Stimulated activated CD8-positive, alpha-beta memory T cell treated with anti-CD3 and anti-CD28 coated beads, Interleukin-2, amount 100 ng/mL, for 48 hours (primary cell): ENCODE measurements at regions not wholly inside any gene's neighbourhood (a gene's known extent, or its start where the extent isn't known, plus 50 kb on each side); places are given as distances from the start of the nearest gene placed in this dataset.
"Not testable (repeated sequence)": the region's sequence is repeated elsewhere in the genome, so short reads cannot be mapped to it uniquely, and the experiment has no call there.

Experiments
- DNase-seq, 2 donors: peaks; one replicate each; pipeline ENCODE4 v3.0.0-alpha.2; 2020; ENCODE audit warnings: low read depth in 2 of 2

- no peak for DNase-seq
These were observed 218.8 kb upstream of the ECI2 start for GRCh38 chr6:4354181-4354580.

GRCh38 chr6:4352731-4353130, 217.4 kb upstream of the ECI2 start:
- DNase-seq = no peak

DNA sequence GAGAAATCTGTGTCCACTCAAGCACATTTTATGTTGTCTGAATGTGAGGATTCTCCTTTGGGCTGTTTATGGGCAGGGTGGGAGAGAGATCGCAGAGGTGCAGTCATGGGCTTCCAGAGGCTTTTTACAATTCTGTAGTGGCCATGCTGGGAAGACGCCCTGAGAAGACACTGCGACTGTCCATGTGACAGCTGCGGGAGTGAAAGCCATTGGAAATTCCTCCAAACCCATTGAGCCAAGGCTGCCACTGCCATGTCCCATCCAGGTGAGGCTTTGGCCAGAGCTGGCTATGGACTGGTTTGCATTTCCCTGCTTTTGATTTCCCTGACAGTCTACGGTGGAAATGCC, 216.9 kb upstream of the ECI2 start:
- no peak for DNase-seq

DNA sequence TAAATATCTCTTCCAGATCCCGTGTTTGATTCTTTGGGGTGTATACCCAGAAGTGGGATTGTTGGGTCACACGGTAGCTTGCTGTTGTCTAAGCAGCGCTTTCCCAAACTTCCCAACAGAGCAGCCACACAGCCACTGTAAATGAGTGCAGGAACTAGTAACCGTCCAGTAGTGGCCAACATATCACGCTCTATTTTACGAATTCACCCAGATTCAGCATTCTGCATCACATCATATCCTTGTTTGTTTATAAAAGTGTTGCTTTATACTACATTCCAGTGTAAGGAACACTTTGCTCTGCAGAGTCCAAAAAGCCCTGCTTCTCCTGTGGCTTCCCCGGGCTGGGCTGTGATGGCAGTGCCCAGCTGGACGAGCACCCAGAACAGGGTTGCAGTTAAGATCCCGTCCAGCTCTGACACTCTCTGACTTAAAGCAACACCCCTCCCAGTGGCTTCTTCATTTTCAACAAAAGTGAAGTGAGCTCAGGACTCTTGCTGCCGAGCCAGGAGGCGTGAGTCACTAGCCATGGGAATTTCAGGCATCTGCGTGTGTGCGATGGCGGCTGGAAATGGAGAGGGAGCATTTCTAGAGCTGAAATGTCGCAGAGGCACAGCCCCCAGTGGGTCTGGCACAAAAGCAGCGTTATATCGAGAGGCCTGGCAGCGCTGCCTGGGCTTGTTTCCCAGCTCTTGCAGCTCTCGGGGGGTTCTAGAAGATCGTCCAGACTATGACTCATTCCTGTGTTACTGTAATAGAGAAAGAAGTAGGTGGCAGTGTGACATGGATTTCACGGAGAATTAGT, 216.3 kb upstream of the ECI2 start:
- DNase-seq = no peak

DNA sequence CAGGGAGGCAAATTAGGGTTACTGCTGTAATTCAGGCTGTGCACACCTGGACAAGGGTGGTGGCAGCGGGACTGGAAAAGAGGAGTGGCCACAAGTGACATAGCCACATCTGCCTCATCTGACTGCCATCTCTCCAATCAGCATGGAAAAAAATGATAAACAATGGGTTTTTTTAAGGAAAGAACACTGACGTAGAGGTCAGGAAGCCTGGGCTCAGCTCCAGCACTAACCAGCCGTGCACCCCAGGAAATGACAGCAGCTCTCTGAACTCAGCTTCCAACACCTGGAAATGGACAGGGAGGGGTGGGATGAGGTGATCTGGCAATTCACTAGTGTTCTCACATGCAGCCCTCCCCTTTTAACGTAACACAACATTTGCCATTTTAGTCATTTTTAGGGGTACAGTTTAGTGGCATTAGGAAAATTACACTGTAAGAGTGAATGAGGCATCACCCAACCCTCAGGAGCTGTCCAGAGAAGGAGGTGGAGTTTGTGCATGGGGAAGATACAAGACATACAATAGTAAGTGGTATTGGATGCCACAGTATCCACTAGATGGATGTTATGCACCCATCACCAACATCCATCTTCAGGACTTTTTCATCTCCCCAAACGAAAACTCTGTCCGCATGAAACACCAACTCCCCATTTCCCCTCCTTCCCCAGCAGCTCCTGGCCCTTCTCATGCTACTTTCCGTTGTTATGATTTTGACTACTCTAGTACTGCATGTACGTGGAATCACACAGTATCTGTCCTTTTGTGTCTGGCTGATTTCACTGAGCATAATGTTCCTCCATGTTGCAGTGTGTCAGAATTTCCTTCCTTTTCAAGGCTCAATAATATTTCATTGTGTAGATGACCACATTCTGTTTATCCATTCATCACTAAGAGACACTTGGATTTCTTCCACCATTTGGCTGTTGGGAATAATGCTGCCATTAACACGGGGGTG, 215.5 kb upstream of the ECI2 start:
- no peak for DNase-seq

DNA sequence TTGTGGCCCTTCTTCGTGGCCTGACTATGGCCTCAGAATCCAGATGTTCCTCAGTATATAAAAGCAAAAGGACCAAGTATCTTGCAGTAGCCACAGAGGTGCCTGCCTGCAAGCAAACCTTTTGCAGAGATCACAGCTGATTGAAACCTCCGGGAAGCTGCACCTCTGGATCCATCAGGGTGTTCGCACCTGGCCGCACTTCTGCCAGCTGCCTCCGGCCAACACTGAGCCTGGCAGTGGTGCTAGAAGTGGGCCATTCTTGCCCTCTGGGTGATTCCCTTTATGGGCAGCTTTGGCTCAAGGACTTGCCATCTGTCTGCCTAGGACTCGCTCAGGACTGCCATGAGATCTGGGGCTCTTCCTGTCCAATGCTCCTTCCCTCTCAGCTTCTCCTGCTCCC, 214.6 kb upstream of the ECI2 start:
- DNase-seq = no peak

- no peak for DNase-seq
These were observed 213.9 kb upstream of the ECI2 start for GRCh38 chr6:4349323-4349722.

- no peak for DNase-seq
These were observed 213.2 kb upstream of the ECI2 start for GRCh38 chr6:4348462-4349112.

GRCh38 chr6:4347877-4348276, 212.5 kb upstream of the ECI2 start:
- no peak for DNase-seq

DNA sequence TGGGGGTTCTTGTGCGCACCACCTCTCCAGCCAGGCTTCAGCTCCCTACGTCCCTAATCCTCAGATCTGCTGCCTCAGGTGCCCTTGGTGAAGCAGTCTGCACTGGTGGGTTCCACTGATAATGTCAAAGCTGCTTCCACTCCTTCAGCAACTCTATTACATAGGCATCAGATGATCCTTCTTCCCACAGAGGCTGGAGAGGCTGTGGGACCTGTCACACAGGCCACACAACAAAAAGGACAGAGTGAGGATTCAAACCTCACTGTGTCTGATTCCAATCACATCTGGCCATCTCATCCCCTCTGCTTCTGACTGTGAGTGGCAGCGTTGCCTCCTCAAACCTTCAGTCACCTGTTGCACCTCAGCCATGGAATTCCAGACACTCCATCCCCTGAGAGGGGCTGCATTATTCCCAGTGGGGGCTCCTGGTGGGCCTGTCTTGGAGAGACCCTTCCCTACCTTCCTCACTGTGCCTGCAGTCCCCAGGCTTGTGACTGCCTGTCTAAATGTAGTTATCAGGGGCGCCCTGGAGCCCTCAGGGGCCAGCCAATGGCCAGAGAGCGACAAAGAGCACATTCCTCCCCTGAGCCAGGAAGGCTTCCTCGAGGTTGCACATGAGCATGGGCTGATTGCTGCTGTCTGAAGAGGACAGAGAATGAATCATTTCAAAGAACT, 211.4 kb upstream of the ECI2 start:
- no peak for DNase-seq

- no peak for DNase-seq
These were observed 210.2 kb upstream of the ECI2 start for GRCh38 chr6:4345543-4345942.

- no peak for DNase-seq
These were observed 209.0 kb upstream of the ECI2 start for GRCh38 chr6:4344317-4344899.

DNA sequence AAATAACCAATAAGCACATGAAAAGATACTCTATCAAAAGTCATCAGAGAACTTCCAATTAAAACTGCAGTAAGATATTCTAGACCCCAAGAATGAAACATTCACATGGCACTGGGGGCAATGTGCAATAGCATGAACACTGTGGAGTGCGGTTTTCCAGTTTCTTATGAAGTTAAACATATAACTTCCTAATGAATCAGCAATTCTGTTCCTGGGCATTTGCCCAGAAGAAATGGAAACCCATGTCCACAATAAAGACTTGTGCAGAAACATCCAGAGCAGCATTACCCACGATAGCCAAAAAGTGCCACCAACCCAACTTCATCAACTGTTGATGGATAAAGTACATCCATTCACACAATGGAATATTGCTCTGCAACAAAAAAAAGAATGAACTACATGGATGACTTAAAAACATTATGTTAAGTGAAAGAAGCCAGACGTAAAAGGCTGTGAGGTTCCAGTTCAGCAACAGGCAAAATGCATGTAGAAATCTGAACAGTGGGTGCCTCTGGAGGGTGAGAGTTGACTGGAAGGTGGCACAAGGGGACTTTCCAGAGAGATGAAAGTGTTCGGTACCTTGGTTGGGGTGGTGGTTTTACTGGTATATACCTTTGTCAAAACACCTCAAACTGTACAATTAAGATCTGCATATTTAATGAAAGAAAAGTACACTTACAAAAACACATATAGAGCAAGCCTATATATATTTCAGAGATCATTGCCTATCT, 207.2 kb upstream of the ECI2 start:
- DNase-seq = no peak

DNA sequence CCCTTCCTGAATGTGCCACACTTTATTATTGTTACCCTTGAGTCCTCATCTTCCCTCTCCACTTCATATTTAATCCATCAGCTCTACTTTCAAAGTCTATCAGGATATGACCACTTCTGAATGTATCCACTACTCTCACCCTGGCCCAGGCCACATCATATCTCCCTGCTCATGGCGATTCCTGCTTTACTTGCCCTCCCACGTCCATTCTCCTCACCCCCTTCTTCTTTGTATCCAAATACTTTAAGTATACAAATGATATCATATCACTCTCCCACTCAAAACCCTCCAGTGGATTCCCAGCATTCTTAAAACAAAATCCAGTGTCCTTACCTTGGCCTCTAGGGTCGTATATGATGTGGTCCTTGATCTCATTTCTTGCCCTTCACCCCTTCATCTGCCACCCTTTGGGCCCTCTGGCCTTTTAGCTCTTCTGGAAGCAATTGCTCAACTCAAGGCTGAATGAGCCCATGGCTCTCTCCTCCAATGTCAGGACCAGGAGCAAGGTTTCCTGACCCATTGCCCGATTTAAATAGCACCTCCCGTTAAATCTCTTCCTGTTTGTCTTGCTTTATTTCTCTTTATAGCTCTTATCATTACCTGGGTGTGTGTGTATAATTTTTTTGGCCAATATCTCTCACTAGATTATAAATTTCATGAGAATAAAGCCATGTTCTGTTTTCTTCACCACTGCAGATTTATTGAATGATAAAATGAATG, 205.9 kb upstream of the ECI2 start:
- no peak for DNase-seq

- no peak for DNase-seq
These were observed 205.2 kb upstream of the ECI2 start for GRCh38 chr6:4340544-4340943.

GRCh38 chr6:4338884-4339283, 203.5 kb upstream of the ECI2 start:
- no peak for DNase-seq

GRCh38 chr6:4336778-4337442, 201.5 kb upstream of the ECI2 start:
- no peak for DNase-seq

DNA sequence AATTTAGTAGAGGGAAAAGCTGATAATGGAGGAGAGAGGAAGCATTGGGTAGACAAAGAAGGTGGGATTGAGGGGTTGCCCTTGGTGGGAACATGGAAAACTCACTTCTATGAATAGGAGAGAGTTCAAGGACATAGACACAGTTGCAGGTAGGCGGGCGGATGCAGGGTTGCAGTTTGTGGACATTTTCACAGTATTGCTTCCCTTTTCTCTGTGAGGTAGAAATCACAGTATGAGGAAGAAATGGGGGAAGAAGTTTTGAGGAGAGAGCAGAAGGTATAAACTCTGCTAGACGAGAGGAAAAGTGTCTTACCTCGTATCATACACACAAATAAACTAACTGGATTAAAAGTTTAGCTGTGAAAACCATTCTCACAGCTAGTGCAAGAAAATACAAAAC, 200.7 kb upstream of the ECI2 start:
- DNase-seq = no peak

GRCh38 chr6:4334158-4334740, 198.9 kb upstream of the ECI2 start:
- DNase-seq = not testable (repeated sequence)
